ENCODE measurements at regions not wholly inside any gene's neighbourhood (a gene's known extent, or its start where the extent isn't known, plus 50 kb on each side); places are given as distances from the start of the nearest gene placed in this dataset.
A peak's percentile ranks its signal among the peaks of the same experiment; 100 is the strongest.

GRCh38 chr6:168369786-168370185 lies 50.2 kb upstream of the DACT2 start:
- Histone ChIP-seq H3K36me3 (ENCODE audit: control insufficient read depth, insufficient read depth, low read length) (no peaks in the 10 kb centered on the region), H3K9me3 (no peaks in the 10 kb centered on the region), H3K4me1 (peaks cover 21% of the 10 kb centered on the region), H3K4me3 (ENCODE audit: low read depth, low read length) (no peak overlapping the region), H3K27me3 (replicated peaks; ENCODE audit: control insufficient read depth, insufficient read depth, low read length) (no peaks in the 10 kb centered on the region)
- Mint-ChIP-seq H3K27ac (ENCODE audit: unreplicated experiment) (no peak overlapping the region), H3K27me3 (ENCODE audit: insufficient read depth, unreplicated experiment) (no peaks in the 10 kb centered on the region), H3K36me3 (ENCODE audit: insufficient read depth, unreplicated experiment) (no peaks in the 10 kb centered on the region), H3K4me1 (ENCODE audit: low read depth, unreplicated experiment) (peaks cover 6% of the 10 kb centered on the region), H3K4me3 (ENCODE audit: unreplicated experiment) (no peak overlapping the region), H3K9me3 (ENCODE audit: unreplicated experiment) (no peaks in the 10 kb centered on the region)
- no peak for DNase-seq
- intact Hi-C loops (cut with micrococcal nuclease; ENCODE audit: unreplicated experiment), result loop anchor here (1.0 to 10.0 kb wide), 4 partner anchors 73 to 515 kb away; partner anchors contain the start of gene SMOC2
- ChIA-PET POLR2A (no interaction called here), CTCF (interaction anchor here (0.8 to 1.7 kb wide), 2 partner anchors 82 to 236 kb away, joined by 5 to 6 read pairs; no protein-coding TSS in a partner anchor)
- no TSS peak for BruUV-seq (replicated peaks)
- TF ChIP-seq CTCF (IDR thresholded peaks at IDR 0.05; ENCODE audit: insufficient read depth in 1 of 2, low read depth in 1 of 2, low read length in 1 of 2, severe bottlenecking in 1 of 2, unreplicated experiment in 1 of 2), result no peak

- TF ChIP-seq CTCF (IDR thresholded peaks at IDR 0.05; ENCODE audit: insufficient read depth in 1 of 2, low read depth in 1 of 2, low read length in 1 of 2, severe bottlenecking in 1 of 2, unreplicated experiment in 1 of 2), result peak; percentile 90
- no peaks in the 10 kb centered on the region for H3K27me3 Mint-ChIP-seq (ENCODE audit: insufficient read depth, unreplicated experiment)
- H3K36me3 ChIP-seq (ENCODE audit: control insufficient read depth, insufficient read depth, low read length), result no peaks in the 10 kb centered on the region
- POLR2A ChIA-PET, result no interaction called here
- no TSS peak for BruUV-seq (replicated peaks)
- H3K4me3 Mint-ChIP-seq (ENCODE audit: unreplicated experiment), result peak overlapping the region; percentile 67
- H3K27me3 ChIP-seq (replicated peaks; ENCODE audit: control insufficient read depth, insufficient read depth, low read length), result no peaks in the 10 kb centered on the region
- H3K4me1 ChIP-seq, result peaks cover 21% of the 10 kb centered on the region
- peaks cover 6% of the 10 kb centered on the region for H3K4me1 Mint-ChIP-seq (ENCODE audit: low read depth, unreplicated experiment)
- CTCF ChIA-PET, result interaction anchor here (0.6 to 1.7 kb wide), 3 partner anchors 81 to 342 kb away, joined by 3 to 6 read pairs (median 5); no protein-coding TSS in a partner anchor
- H3K36me3 Mint-ChIP-seq (ENCODE audit: insufficient read depth, unreplicated experiment), result no peaks in the 10 kb centered on the region
- H3K4me3 ChIP-seq (ENCODE audit: low read depth, low read length), result no peak overlapping the region
- peak; percentile 66 to 87 for DNase-seq
- H3K27ac Mint-ChIP-seq (ENCODE audit: unreplicated experiment), result no peak overlapping the region
- intact Hi-C loops (cut with micrococcal nuclease; ENCODE audit: unreplicated experiment), result loop anchor here (1.0 to 10.0 kb wide), 4 partner anchors 72 to 514 kb away; partner anchors contain the start of gene SMOC2
- no peaks in the 10 kb centered on the region for H3K9me3 Mint-ChIP-seq (ENCODE audit: unreplicated experiment)
- H3K9me3 ChIP-seq, result no peaks in the 10 kb centered on the region
Observed at GRCh38 chr6:168370310-168370991, 50.9 kb upstream of the DACT2 start.

GRCh38 chr6:168371185-168371584 lies 51.6 kb upstream of the DACT2 start:
- CTCF ChIA-PET, result interaction anchor here (0.6 to 1.7 kb wide), 2 partner anchors 81 to 341 kb away, joined by 3 to 5 read pairs; no protein-coding TSS in a partner anchor

More at GRCh38 chr6:168371185-168371584, 51.6 kb upstream of the DACT2 start:
- H3K9me3 ChIP-seq, result no peaks in the 10 kb centered on the region
- Mint-ChIP-seq H3K36me3 (ENCODE audit: insufficient read depth, unreplicated experiment) (no peaks in the 10 kb centered on the region), H3K9me3 (ENCODE audit: unreplicated experiment) (no peaks in the 10 kb centered on the region), H3K27me3 (ENCODE audit: insufficient read depth, unreplicated experiment) (no peaks in the 10 kb centered on the region), H3K4me3 (ENCODE audit: unreplicated experiment) (no peak overlapping the region), H3K27ac (ENCODE audit: unreplicated experiment) (no peak overlapping the region), H3K4me1 (ENCODE audit: low read depth, unreplicated experiment) (peaks cover 6% of the 10 kb centered on the region)
- no peaks in the 10 kb centered on the region for H3K27me3 ChIP-seq (replicated peaks; ENCODE audit: control insufficient read depth, insufficient read depth, low read length)
- no peaks in the 10 kb centered on the region for H3K36me3 ChIP-seq (ENCODE audit: control insufficient read depth, insufficient read depth, low read length)
- H3K4me1 ChIP-seq, result peaks cover 21% of the 10 kb centered on the region
- H3K4me3 ChIP-seq (ENCODE audit: low read depth, low read length), result no peak overlapping the region
- POLR2A ChIA-PET, result no interaction called here
- intact Hi-C loops (cut with micrococcal nuclease; ENCODE audit: unreplicated experiment), result loop anchor here (2.0 to 10.0 kb wide), 3 partner anchors 71 to 246 kb away; partner anchors contain the start of gene SMOC2
- DNase-seq, result no peak
- TF ChIP-seq CTCF (IDR thresholded peaks at IDR 0.05; ENCODE audit: insufficient read depth in 1 of 2, low read depth in 1 of 2, low read length in 1 of 2, severe bottlenecking in 1 of 2, unreplicated experiment in 1 of 2), result no peak
- BruUV-seq (replicated peaks), result no TSS peak

Measured in Caco-2 (cell line).